Neural progenitor cell (in vitro differentiated cells): ENCODE measurements at regions not wholly inside any gene's neighbourhood (a gene's known extent, or its start where the extent isn't known, plus 50 kb on each side); places are given as distances from the start of the nearest gene placed in this dataset.

Source experiments
- CTCF ChIP-seq: fragments of 200-600 bp; sonication (generic); IDR thresholded peaks from 2 replicates; pipeline ENCODE4 v1.5.1; 2017; ENCODE audit warnings: antibody characterized with exemption, mild to moderate bottlenecking
- EZH2 ChIP-seq: fragments of 200-600 bp; sonication (generic); IDR thresholded peaks from 2 replicates; pipeline ENCODE4 v1.6.1; 2017; ENCODE audit warnings: antibody characterized with exemption, mild to moderate bottlenecking, moderate library complexity
- EZH2phosphoT487 ChIP-seq: fragments of 200-600 bp; sonication (generic); IDR thresholded peaks from 2 replicates; pipeline ENCODE4 v1.6.1; 2017; ENCODE audit warnings: antibody characterized with exemption

GRCh38 chr4:180164799-180165198 is 2078.4 kb upstream of the TENM3 start:
- no peak for TF ChIP-seq CTCF
- no peak for TF ChIP-seq EZH2phosphoT487
- TF ChIP-seq EZH2, result no peak
